Retina (tissue), 1 donor: ENCODE measurements at regions not wholly inside any gene's neighbourhood (a gene's known extent, or its start where the extent isn't known, plus 50 kb on each side); places are given as distances from the start of the nearest gene placed in this dataset.
A peak's percentile ranks its signal among the peaks of the same experiment; 100 is the strongest.

Source experiments
- DNase-seq: peaks from one replicate; pipeline ENCODE4 v3.0.0-alpha.2; 2016

GRCh38 chr15:91692596-91692995 lies 160.9 kb upstream of the SLCO3A1 start:
- DNase-seq: no peak

- no peak for DNase-seq
Observed at GRCh38 chr15:91694131-91694830, 159.2 kb upstream of the SLCO3A1 start.

GRCh38 chr15:91694831-91695210 lies 158.7 kb upstream of the SLCO3A1 start:
- DNase-seq: no peak

- DNase-seq: no peak
Observed at GRCh38 chr15:91695799-91696198, 157.7 kb upstream of the SLCO3A1 start.

DNA sequence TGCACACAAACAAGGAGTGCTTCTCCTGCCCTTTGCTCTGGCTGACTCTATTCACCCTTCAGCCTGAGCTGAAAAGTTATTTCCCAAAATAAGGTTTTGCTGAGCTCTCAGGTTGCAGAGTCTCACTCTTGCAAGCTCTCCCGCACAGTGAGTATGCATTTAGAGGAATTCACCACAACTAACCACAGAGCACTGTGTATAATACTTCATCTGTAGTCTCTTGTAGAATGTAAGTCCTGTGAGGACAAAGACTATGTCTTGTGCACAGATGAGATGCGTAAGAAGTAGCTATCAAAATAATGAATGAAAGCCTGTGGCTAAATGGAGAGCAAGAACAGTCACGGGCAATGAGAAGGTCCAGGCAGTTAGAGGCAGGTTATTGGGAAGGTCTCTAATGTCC lies 156.5 kb upstream of the SLCO3A1 start:
- no peak for DNase-seq

DNA sequence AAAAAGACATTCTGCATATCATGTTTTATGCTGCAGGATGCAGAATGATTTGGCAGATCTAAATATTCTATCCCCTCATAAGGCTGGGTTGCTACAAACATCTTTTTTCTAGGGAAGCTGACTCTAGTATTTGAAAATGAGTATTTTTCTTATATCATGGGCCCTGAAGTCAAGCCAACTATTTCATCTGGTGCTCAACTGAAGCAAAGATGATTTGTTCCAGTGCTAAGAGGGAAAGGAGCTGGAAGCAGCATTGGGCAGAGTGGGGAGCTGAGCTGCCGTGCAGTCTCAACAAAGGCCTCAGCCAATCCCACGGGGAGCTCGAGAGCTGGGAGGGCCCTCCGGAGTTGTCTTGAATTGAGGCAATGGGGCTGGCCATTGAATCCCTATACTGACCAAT lies 155.3 kb upstream of the SLCO3A1 start:
- no peak for DNase-seq

GRCh38 chr15:91699741-91700140 lies 153.8 kb upstream of the SLCO3A1 start:
- DNase-seq: no peak

GRCh38 chr15:91703274-91703673 lies 150.2 kb upstream of the SLCO3A1 start:
- no peak for DNase-seq

- DNase-seq: no peak
Observed at GRCh38 chr15:91704343-91704742, 149.2 kb upstream of the SLCO3A1 start.

- peak; percentile 55 for DNase-seq
Observed at GRCh38 chr15:91706322-91707032, 147.0 kb upstream of the SLCO3A1 start.

GRCh38 chr15:91710080-91710698 lies 143.3 kb upstream of the SLCO3A1 start:
- DNase-seq: no peak

DNA sequence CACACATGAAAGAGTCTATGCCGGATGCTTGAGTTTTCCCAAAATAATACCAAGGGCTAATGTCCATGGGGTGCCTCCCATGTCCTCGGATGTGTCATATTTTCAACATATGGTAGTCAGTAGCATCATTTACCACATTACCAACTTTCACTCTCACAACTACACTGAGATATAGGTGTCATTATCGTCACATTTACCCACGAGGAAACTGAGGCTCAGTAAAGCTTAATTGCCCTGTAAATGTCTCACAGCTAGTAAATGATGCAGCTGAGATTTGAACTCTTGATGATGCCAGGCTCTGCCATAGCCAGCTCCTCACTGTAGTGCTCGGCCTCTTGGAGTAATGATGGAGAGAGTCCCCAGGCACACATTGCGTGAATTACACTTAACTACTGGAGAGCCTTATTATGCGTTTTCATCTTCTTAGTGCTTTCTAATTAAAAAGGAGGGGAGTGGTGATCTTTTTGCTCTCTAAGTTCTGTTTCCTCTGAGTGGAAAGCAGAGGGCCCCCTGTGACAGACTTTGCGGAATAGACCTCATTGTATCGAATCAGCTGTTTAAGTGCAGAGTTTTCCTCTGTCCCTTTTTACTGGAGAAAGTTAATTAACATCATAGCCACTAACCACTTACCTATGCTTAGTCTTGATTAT lies 142.0 kb upstream of the SLCO3A1 start:
- DNase-seq: no peak

DNA sequence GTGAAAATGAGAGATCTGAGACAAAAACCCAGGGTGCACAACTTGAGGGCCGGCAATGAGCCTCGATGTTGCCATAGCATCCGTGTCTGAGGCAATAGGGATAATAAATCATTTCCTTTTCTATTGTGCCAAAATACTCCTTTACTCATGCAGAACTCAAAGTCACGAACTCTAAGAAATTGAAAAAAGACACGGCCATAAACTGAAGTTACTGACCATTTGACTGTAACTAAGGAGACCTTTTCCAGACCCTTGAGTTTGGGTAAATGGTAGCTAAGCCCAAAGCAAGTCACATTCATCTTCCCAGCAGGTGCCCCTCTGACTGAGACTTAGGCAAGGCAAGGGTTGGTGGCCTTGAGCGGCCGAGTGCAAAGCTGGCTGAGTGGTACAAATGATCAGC lies 141.2 kb upstream of the SLCO3A1 start:
- DNase-seq: no peak

GRCh38 chr15:91716536-91716935 lies 137.0 kb upstream of the SLCO3A1 start:
- no peak for DNase-seq

DNA sequence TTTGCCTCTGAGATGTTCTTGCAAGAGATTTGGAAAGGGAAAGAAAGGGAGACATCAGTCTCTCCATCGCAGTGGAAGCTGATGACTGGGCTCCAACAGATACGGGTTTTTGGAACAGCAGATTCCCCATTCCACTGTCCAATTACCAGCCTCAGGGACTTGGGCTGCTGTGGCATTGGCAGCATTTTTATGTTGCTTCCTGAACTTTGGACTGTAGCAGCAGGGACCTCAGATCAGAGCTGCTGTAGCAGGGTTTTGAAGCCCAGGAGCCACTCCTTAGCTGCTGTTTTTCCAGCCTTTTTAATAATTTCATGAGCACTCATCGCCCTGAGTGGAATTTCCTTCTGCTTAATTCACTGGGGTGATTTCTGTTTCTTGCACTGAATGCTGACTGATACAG lies 135.7 kb upstream of the SLCO3A1 start:
- no peak for DNase-seq

- DNase-seq: no peak
Observed at GRCh38 chr15:91723959-91724358, 129.5 kb upstream of the SLCO3A1 start.

- DNase-seq: peak; percentile 81
Observed at GRCh38 chr15:91733661-91734060, 119.8 kb upstream of the SLCO3A1 start.

GRCh38 chr15:91737151-91737818 lies 116.2 kb upstream of the SLCO3A1 start:
- DNase-seq: no peak

DNA sequence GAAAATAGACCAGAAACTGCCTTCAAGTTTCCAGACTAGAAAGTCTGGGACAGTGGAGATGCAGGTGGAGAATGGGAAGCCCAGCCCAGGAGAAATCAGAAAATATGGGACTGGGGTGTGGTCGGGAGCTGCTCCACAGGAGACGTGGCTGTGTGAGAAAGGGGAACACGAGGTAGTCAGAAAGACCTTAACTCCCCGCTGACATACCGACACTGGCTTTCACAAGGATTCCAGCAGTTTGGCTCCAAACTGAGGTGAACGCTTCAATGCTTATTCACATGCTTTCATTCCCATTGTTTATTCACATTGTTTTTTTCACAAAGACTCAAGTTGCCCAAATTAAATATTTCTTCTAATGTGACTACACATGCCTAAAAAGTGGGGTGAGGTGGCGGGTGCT lies 111.5 kb upstream of the SLCO3A1 start:
- DNase-seq: no peak

DNA sequence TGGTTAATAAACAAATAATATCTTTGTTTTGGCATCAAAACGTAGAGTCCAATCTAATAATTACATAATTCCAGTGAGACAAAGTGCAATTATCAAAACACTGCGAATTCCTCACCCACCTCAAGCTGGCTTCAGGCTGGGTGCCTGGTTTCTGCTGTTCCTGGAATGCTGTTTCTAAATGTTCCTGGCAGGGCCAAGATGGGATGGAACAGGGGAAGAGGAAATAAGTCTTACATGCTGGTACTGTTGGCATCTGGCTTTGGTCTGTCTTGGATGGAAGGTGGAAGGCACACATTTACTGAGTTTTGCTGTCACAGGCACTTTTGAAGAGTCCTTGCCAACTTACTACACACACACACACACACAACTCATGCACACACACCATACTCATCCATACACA lies 101.9 kb upstream of the SLCO3A1 start:
- no peak for DNase-seq

GRCh38 chr15:91752081-91752785 lies 101.3 kb upstream of the SLCO3A1 start:
- no peak for DNase-seq

DNA sequence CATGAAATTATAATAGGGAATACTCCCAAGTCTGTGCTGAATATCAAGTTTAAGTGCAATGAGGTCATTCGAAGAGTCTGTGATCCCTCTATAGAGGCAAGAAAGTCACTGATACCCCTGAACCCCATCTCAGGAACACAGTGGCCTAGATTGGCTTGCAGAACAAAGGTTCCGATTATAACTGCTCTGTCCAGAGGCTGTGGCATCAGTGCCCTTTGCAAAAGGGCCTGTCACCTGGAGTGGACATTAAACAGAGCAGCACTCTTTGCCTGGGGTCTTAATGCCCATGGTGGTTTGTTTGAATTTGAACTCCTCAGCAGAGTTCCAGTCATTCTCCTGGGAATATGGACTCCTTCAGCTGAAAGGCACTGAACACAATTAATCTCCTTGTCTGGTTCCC lies 93.9 kb upstream of the SLCO3A1 start:
- DNase-seq: no peak

- no peak for DNase-seq
Observed at GRCh38 chr15:91765660-91766059, 87.8 kb upstream of the SLCO3A1 start.
